H7 (cell line): ENCODE measurements at regions not wholly inside any gene's neighbourhood (a gene's known extent, or its start where the extent isn't known, plus 50 kb on each side); places are given as distances from the start of the nearest gene placed in this dataset.
"Not testable (repeated sequence)": the region's sequence is repeated elsewhere in the genome, so short reads cannot be mapped to it uniquely, and the experiment has no call there.

Experiments
- DNase-seq: peaks from one replicate; pipeline ENCODE4 v3.0.0; 2012
- H3K27me3 ChIP-seq: 2 replicates; pipeline ENCODE4 v1.6.0; 2011; ENCODE audit warnings: mild to moderate bottlenecking, low read length; ENCODE audit not compliant: control insufficient read depth, insufficient read depth
- H3K36me3 ChIP-seq: replicated peaks from 2 replicates; pipeline ENCODE4 v1.5.1; 2011; ENCODE audit warnings: low read length; ENCODE audit not compliant: control insufficient read depth, insufficient read depth
- H3K4me3 ChIP-seq: 2 replicates; pipeline ENCODE4 v1.5.1; 2011; ENCODE audit warnings: low read depth, mild to moderate bottlenecking, control low read depth, low read length, moderate library complexity; ENCODE audit not compliant: insufficient read depth

DNA sequence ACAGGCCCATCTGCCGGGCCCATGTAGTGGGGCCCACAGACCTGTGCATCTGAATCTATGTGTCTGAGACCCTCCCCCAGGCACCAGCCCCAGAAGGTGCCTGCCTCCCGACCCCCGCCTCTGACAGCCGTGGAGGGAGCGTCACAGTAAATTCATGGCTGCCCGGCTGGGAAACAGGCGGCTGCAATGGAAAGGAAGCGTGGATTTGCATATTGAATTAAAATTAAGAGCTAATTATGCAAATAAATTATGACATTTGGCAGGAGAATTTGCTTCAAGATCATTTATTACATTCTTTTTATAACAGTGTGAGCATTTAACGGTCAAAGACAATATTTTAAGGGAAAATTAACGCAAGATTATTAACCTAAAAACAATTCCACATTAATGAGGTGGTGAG lies 92.3 kb downstream of the HIF1AN start:
- no peak for DNase-seq
- Histone ChIP-seq H3K4me3 (no peak overlapping the region), H3K27me3 (0 out of 2 replicates have a peak, but pooled peaks cover 3% of the 10 kb centered on the region), H3K36me3 (no peaks in the 10 kb centered on the region)

DNA sequence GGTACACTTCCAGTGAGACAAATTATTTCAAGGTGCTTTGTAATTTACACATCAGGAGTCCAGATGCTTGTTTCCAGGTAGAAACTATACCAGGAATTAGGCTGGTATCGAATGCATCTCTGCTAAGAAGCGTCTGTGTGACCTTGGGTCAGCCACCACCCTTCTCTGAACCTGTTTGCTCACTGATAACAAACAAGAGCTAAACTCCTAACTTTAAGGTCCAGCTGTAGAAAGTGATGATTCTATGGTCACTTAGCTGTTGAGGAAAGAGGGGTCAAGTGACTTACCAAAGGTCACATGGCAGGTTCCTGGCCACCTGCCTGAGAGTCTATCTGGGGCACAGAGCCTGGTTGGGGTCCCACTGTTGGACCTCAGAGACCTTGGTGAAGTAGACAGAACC lies 95.4 kb downstream of the HIF1AN start:
- Histone ChIP-seq H3K4me3 (no peak overlapping the region), H3K27me3 (no peaks in the 10 kb centered on the region), H3K36me3 (no peaks in the 10 kb centered on the region)
- no peak for DNase-seq

DNA sequence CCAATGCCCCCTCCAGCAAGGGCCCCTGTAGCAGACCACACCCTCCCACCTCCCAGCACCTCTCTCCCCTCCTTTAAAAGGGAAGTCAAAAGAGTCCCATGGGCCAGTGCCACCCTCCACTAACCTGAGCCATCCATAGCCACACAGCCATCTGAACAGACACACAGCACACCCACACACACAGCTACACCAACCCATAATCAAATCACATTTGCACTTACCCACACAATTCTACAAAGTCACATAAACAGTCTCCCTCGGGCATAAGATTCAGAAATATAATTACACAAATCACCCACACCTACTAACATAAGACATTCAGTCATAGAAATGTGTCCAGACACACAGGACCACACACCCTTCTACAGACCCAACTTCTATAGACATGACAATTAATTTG lies 96.3 kb downstream of the HIF1AN start:
- Histone ChIP-seq H3K36me3 (no peaks in the 10 kb centered on the region), H3K4me3 (no peak overlapping the region), H3K27me3 (no peaks in the 10 kb centered on the region)
- no peak for DNase-seq

DNA sequence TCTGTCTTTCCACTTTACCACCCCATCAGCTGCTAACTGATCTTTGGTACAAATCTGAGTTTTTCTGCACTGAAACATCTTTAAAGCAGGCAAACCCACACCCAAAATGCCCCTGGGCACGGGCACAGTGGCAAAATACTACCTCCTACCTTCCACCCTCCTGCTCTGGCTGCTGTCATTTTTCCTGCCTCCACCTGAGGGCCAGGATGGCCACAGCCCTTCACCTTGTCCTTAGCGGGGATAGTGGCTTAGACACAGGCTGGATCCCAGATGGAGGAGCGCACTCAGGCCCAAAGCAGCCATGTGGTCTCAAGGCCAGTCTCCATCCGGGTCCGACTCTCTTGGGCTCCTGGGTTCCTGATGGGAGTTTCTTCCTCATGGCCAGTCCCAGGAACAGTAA lies 98.3 kb downstream of the HIF1AN start:
- Histone ChIP-seq H3K36me3 (no peaks in the 10 kb centered on the region), H3K4me3 (no peak overlapping the region), H3K27me3 (peaks cover 2% of the 10 kb centered on the region; the same call in 1 of the 2 replicates)
- DNase-seq: peak; percentile 74

DNA sequence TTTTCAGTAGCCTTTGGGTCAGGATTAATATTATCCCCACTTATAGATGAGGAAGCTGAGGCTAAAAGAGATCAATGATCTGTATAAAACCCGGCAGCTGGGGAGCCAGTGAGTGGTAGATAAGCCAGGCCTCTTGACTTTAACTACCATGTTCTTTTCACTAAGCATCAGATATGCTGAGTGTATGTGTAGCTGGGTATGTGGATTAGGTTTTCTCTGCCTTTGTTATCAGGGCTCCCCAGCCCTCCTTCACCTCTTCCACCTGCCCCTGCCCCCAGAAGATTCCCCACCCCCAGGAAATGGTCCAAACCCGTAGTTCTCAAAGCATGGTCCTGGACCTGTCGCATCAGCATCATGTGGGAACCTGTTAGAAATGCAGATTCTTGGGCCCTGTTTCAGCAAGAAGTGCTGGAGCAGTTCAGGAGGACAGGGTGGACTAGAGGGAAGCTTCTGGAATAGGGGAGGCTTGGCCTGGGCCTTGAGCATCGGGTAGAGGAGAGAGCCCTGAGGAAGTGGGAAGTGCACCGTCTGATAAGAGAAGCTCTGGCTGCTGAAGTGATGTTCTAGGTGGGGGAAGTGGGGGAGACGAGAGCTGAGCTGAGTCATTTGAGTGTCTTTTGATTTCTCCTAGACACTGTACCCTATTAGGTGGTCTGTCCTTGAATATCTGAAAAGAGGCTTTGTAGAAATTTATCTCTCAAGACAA lies 101.3 kb downstream of the HIF1AN start:
- DNase-seq: no peak
- peaks cover 2% of the 10 kb centered on the region for H3K27me3 ChIP-seq
- no peaks in the 10 kb centered on the region for H3K36me3 ChIP-seq
- H3K4me3 ChIP-seq: no peak overlapping the region

DNA sequence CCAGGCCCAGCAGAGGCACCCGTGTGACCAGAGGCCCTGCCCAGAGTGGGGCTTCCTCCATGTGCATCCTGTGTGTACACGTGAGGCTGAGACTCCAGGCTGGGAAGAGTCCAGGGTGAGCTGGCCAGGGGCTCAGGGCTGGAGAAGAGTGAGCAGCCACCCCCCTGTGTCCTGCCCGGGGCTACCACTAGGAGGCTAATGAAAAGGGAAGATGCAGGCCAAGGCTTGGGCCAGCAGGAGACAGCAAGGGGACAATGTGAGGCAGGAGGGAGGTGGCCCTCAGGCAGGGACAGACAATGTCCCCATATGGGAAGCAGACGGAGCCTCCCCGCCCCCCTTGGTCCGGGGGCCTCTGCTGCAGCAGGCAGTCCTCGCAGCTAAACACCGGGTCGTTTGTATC lies 102.0 kb downstream of the HIF1AN start:
- DNase-seq: peak; percentile 93
- Histone ChIP-seq H3K27me3 (peaks cover 2% of the 10 kb centered on the region), H3K4me3 (no peak overlapping the region), H3K36me3 (no peaks in the 10 kb centered on the region)

DNA sequence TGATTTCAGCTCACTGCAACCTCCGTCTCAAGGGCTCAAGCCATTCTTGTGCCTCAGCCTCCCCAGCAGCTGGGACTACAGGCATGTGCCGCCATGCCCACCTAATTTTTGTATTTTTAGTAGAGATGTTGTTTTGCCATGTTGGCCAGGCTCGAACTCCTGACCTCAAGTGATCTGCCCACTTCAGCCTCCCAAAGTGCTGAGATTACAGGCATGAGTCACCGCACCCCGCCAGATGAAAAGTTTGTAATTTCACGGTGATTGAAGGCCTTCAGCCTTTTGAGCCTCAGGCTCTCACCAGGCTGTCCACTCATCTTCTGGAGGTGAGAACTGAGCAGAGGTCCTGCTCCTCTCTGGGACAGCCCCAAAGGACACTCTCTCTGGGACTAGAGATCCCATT lies 103.2 kb downstream of the HIF1AN start:
- not testable (repeated sequence) for H3K4me3 ChIP-seq, H3K36me3 ChIP-seq, DNase-seq, H3K27me3 ChIP-seq

DNA sequence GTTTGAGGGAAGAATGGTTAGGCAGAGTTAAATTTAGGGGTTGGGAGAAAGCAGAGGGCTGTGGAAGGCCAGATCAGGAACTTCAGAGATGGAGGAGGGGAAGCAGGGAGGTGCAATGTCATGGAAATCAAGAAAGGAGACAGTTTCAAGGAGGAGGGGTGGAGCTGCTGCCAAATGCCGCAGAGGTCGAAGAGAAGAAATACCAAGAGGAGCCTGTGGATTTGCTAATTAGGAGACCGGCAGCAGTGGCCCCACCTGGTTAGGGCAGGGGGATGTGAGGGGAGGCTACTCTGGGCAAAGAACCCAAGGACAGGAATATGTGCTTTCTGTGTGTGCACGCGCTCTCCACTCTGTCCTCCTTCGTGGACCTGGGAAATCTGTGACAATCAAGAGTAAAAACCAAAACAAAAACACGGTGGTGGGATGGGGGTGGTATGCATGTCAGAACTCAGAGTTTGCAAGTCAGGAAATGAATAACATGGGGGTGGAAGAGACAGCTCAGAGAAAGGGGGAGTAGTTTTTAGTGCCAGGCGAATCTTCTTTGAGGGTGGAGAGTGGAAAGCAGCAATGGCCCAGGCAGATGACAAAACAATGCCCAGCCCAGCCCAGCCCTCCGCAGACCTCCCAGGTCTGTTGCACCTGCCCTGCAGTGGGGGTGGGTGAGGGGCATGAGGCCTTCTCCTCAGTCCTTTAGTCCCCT lies 102.9 kb upstream of the PAX2 start:
- no peak overlapping the region for H3K4me3 ChIP-seq

DNA sequence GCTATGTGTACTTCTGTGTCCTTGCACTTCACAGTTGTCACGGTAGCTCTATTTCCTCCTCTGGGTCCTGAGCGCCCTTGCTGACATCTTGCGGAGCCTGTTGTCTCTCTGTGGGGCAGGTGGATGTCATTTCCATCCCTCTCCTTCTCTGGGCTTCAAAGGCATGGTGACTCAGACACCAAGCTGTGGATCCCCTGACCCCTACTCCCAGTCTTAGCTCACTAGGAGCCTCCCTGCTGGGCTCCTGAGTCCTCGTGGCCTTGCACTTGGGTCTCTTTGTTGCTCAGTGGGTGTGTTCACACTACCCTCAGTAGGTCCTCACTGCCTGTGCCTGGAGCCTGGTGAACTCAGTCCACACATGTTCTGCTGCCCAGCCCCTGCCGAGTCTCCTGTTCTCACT lies 100.3 kb upstream of the PAX2 start:
- DNase-seq: no peak
- H3K36me3 ChIP-seq: no peaks in the 10 kb centered on the region
- no peak overlapping the region for H3K4me3 ChIP-seq
- H3K27me3 ChIP-seq: peaks cover 1% of the 10 kb centered on the region

More for the DNA sequence above, 102.9 kb upstream of the PAX2 start:
- H3K36me3 ChIP-seq: no peaks in the 10 kb centered on the region
- DNase-seq: peak; percentile 87
- H3K27me3 ChIP-seq: peaks cover 3% of the 10 kb centered on the region

DNA sequence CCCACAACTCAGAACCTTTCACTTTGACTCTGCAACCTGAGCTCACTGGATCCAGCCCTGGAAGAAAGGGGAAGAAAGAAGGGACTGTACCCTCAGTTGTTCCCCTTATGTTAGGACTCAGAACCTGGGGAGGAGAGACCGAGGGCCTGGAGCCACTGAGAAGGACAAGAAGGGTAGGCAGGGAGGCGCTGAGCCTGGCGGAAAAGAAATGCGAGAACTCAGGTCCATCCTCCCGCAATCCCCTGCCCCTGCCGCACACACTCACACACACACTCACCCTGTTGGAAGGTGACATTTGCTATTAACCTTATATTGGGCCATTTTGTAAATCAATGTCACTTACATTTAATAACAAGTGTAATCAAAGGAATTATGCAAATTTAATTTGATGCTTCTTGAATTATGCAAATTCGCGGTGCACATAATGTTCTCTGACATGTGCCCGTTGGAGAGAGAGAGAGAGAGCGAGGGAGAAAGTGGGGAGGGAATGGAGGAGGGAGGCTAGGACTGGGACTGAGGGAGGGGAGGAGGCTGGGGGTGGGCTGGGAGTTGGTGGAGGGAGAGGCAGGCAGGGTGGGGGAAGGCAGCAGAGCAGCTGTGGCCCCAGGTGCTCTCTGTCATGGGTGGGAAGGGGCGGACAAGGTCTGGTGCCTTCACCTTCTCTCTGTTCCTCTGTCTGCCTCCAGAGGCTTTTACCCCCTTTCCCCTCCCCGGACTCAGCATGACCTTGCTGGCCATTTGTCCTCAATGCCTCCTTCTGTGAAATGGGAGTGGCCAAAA lies 99.6 kb upstream of the PAX2 start:
- H3K36me3 ChIP-seq: no peaks in the 10 kb centered on the region
- DNase-seq: peak; percentile 74
- H3K27me3 ChIP-seq: peaks cover 1% of the 10 kb centered on the region
- H3K4me3 ChIP-seq: no peak overlapping the region

DNA sequence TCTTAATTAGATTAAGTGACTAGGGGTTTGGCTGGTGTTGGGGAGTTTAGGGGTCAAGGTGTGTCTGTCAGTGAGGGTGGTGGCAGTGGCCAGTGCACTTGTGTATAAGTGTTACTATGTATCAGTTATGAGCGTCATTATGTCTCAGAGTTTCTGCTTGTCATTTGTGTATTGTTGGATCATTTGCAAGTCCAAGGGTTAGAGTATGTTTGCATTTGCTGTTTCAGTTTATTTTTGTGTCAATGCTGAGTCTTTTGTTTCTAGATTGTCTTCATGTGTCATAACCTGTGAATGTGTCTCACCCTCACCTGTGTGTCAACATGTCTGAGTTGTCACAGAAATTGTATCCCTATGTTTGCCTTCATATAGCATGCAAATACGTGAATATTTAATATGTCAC lies 97.5 kb upstream of the PAX2 start:
- no peak for DNase-seq
- Histone ChIP-seq H3K36me3 (no peaks in the 10 kb centered on the region), H3K4me3 (no peak overlapping the region), H3K27me3 (peaks cover 12% of the 10 kb centered on the region)

DNA sequence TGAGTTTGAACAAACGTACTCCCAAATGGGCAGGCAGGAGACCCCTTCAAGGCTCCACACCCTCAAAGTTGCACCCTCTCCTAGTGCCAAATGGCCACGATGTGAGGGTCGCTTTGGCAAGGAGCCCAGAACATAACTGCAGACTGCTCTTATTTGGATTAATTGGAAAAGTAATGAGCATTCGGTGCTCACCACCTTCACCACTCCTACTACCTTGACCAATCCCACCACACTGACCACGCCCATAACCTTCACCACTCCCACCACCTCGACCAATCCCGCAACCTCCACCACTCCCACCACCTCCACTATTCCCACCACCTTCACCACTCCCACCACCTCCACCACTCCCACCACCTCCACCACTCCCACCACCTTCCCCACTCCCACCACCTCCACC lies 94.7 kb upstream of the PAX2 start:
- Histone ChIP-seq H3K4me3 (no peak overlapping the region), H3K36me3 (no peaks in the 10 kb centered on the region), H3K27me3 (peaks cover 28% of the 10 kb centered on the region)
- DNase-seq: no peak

DNA sequence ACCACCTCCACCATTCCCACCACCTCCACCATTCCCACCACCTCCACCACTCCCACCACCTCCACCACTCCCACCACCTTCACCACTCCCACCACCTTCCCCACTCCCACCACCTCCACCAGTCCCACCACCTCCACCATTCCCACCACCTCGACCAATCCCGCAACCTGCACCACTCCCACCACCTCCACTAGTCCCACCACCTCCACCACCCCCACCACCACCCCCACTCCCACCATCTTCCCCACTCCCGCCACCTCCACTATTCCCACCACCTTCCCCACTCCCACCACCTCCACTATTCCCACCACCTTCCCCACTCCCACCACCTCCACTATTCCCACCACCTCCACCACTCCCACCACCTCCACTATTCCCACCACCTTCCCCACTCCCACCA lies 94.3 kb upstream of the PAX2 start:
- DNase-seq, H3K4me3 ChIP-seq, H3K36me3 ChIP-seq: not testable (repeated sequence)
- peaks cover 32% of the 10 kb centered on the region for H3K27me3 ChIP-seq

DNA sequence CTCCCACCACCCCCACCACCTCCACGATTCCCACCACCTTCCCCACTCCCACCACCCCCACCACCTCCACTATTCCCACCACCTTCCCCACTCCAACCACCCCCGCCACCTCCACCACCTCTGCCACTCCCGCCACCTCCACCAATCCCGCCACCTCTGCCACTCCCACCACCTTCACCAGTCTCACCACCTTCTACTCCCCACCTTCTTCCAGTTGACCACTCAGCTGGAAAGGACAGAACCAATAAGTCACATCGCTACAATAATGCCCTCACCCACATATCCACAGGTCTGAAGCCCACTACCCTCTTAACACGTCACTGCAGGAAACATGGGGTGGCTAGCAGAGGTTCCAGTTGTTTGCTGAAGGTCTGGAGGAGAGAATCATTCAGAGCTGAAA lies 93.5 kb upstream of the PAX2 start:
- H3K27me3 ChIP-seq: peaks cover 36% of the 10 kb centered on the region
- DNase-seq: no peak
- H3K4me3 ChIP-seq: no peak overlapping the region
- no peaks in the 10 kb centered on the region for H3K36me3 ChIP-seq
